ENCODE measurements at regions not wholly inside any gene's neighbourhood (a gene's known extent, or its start where the extent isn't known, plus 50 kb on each side); places are given as distances from the start of the nearest gene placed in this dataset.

- H3K4me1 Mint-ChIP-seq (ENCODE audit: low read depth): no peaks in the 10 kb centered on the region
- H3K36me3 Mint-ChIP-seq (ENCODE audit: low read depth): no peaks in the 10 kb centered on the region
- H3K4me3 Mint-ChIP-seq: no peak overlapping the region
- H3K9me3 Mint-ChIP-seq: peaks cover 4% of the 10 kb centered on the region
- intact Hi-C loops (cut with micrococcal nuclease): no loop called here
- no peak overlapping the region for H3K27ac Mint-ChIP-seq
- H3K27me3 Mint-ChIP-seq (ENCODE audit: insufficient read depth): no peaks in the 10 kb centered on the region
- no peak for DNase-seq (ENCODE audit: low spot score)
These were observed 963.6 kb upstream of the GOT2 start for GRCh38 chr16:59697761-59698160.

- H3K27ac Mint-ChIP-seq: no peak overlapping the region
- no peaks in the 10 kb centered on the region for H3K27me3 Mint-ChIP-seq (ENCODE audit: insufficient read depth)
- peaks cover 4% of the 10 kb centered on the region for H3K9me3 Mint-ChIP-seq
- DNase-seq (ENCODE audit: low spot score): no peak
- H3K4me3 Mint-ChIP-seq: no peak overlapping the region
- H3K36me3 Mint-ChIP-seq (ENCODE audit: low read depth): no peaks in the 10 kb centered on the region
- intact Hi-C loops (cut with micrococcal nuclease): no loop called here
- no peaks in the 10 kb centered on the region for H3K4me1 Mint-ChIP-seq (ENCODE audit: low read depth)
These were observed 963.1 kb upstream of the GOT2 start for GRCh38 chr16:59697236-59697635.

DNA sequence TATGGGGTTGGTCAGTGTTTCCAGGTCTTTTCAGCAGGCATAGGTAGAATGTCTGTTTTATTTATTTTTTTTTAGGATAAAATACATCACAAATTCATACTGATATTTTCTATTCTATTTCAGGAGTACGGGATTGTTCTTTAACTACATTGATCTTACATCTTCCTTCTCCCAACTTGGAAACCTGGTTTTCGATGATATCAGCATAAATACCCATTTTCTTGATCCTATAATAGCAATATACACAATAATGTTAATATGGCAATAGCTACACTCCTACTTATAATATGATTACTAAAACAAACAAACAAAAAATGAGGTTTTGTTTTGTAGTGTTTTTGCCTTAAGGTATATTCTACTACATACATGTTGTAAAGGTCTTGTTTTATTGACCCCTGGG, 962.4 kb upstream of the GOT2 start:
- peaks cover 4% of the 10 kb centered on the region for H3K9me3 Mint-ChIP-seq
- no peaks in the 10 kb centered on the region for H3K36me3 Mint-ChIP-seq (ENCODE audit: low read depth)
- H3K4me1 Mint-ChIP-seq (ENCODE audit: low read depth): no peaks in the 10 kb centered on the region
- no peak overlapping the region for H3K27ac Mint-ChIP-seq
- no peak overlapping the region for H3K4me3 Mint-ChIP-seq
- no peak for DNase-seq (ENCODE audit: low spot score)
- H3K27me3 Mint-ChIP-seq (ENCODE audit: insufficient read depth): no peaks in the 10 kb centered on the region
- intact Hi-C loops (cut with micrococcal nuclease): no loop called here

GRCh38 chr16:59690216-59690615, 956.1 kb upstream of the GOT2 start:
- no peaks in the 10 kb centered on the region for H3K4me1 Mint-ChIP-seq (ENCODE audit: low read depth)
- intact Hi-C loops (cut with micrococcal nuclease): no loop called here
- H3K4me3 Mint-ChIP-seq: no peak overlapping the region
- no peaks in the 10 kb centered on the region for H3K27me3 Mint-ChIP-seq (ENCODE audit: insufficient read depth)
- no peak overlapping the region for H3K27ac Mint-ChIP-seq
- no peak for DNase-seq (ENCODE audit: low spot score)
- H3K9me3 Mint-ChIP-seq: peaks cover 20% of the 10 kb centered on the region
- H3K36me3 Mint-ChIP-seq (ENCODE audit: low read depth): no peaks in the 10 kb centered on the region

DNA sequence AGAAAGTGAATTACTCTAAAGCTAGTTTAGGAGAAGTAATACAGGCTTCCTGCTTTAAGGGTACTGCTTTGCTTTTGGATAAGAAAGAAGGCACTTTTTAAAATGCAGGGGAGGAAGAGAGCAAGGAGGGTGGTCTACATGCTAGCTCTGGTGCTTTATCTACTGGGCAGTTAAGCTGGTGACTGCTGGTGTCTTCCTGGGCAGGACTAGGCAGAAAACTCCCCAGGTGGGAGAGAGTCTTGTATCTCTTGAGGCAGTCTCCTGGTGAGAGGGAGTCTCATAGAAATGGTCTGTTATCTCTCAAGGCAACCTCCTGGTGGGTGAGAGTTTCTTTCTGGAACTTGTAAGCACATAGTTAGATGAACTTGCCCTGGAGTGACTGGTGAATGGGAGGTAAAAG, 953.9 kb upstream of the GOT2 start:
- Mint-ChIP-seq H3K36me3 (ENCODE audit: low read depth) (no peaks in the 10 kb centered on the region), H3K27ac (no peak overlapping the region), H3K4me3 (no peak overlapping the region), H3K27me3 (ENCODE audit: insufficient read depth) (no peaks in the 10 kb centered on the region), H3K4me1 (ENCODE audit: low read depth) (no peaks in the 10 kb centered on the region), H3K9me3 (peaks cover 20% of the 10 kb centered on the region)
- intact Hi-C loops (cut with micrococcal nuclease): no loop called here
- no peak for DNase-seq (ENCODE audit: low spot score)

GRCh38 chr16:59686405-59686804, 952.3 kb upstream of the GOT2 start:
- Mint-ChIP-seq H3K9me3 (peaks cover 20% of the 10 kb centered on the region), H3K27me3 (ENCODE audit: insufficient read depth) (no peaks in the 10 kb centered on the region), H3K4me1 (ENCODE audit: low read depth) (no peaks in the 10 kb centered on the region), H3K4me3 (no peak overlapping the region), H3K36me3 (ENCODE audit: low read depth) (no peaks in the 10 kb centered on the region), H3K27ac (no peak overlapping the region)
- intact Hi-C loops (cut with micrococcal nuclease): no loop called here
- DNase-seq (ENCODE audit: low spot score): no peak

- Mint-ChIP-seq H3K4me3 (no peak overlapping the region), H3K4me1 (ENCODE audit: low read depth) (no peaks in the 10 kb centered on the region), H3K27ac (no peak overlapping the region), H3K36me3 (ENCODE audit: low read depth) (no peaks in the 10 kb centered on the region), H3K27me3 (ENCODE audit: insufficient read depth) (no peaks in the 10 kb centered on the region), H3K9me3 (peaks cover 20% of the 10 kb centered on the region)
- DNase-seq (ENCODE audit: low spot score): no peak
- intact Hi-C loops (cut with micrococcal nuclease): no loop called here
These were observed 950.8 kb upstream of the GOT2 start for GRCh38 chr16:59684911-59685310.

DNA sequence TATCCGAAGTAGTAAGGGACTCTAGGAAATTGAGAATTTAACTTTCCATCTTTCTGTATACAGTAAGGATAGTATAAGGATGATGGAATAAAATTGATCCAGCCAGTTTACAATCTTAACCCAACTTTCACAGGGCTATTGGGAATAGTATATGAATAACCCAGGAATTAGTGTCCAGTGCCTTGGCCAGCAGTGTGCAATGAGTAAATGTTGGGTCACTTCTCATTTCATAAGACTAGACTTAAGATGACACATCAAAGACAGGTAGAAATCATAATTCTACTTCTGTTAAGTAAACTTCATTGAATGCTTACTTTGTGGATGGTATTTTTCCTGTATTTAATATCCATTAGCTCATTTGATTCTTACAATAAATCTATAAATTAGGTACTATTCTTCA, 949.6 kb upstream of the GOT2 start:
- Mint-ChIP-seq H3K9me3 (peaks cover 20% of the 10 kb centered on the region), H3K27ac (no peak overlapping the region), H3K4me3 (no peak overlapping the region), H3K36me3 (ENCODE audit: low read depth) (no peaks in the 10 kb centered on the region), H3K4me1 (ENCODE audit: low read depth) (no peaks in the 10 kb centered on the region), H3K27me3 (ENCODE audit: insufficient read depth) (no peaks in the 10 kb centered on the region)
- DNase-seq (ENCODE audit: low spot score): no peak
- intact Hi-C loops (cut with micrococcal nuclease): no loop called here

- Mint-ChIP-seq H3K36me3 (ENCODE audit: low read depth) (no peaks in the 10 kb centered on the region), H3K27ac (no peak overlapping the region), H3K4me3 (no peak overlapping the region), H3K27me3 (ENCODE audit: insufficient read depth) (no peaks in the 10 kb centered on the region), H3K9me3 (no peaks in the 10 kb centered on the region), H3K4me1 (ENCODE audit: low read depth) (no peaks in the 10 kb centered on the region)
- intact Hi-C loops (cut with micrococcal nuclease): no loop called here
- no peak for DNase-seq (ENCODE audit: low spot score)
These were observed 931.6 kb upstream of the GOT2 start for GRCh38 chr16:59665618-59666220.

DNA sequence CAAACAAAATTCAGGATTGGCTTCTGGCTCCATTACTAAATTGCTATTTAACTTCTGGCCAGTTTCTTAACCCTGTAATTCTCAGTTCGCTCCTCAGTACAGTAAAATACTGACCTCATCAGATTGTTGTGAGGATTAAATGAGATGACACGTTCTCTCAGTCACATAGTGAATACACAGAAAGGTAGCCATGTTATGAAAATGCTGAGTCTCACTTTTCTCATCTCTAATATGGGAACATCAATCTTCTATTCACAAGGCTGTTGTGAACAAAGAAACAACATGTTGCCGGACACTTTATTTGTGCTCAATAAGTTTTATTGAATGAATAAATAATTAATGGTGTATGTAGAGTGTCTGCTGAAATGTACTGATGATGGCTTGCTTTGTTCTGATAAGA, 924.5 kb upstream of the GOT2 start:
- Mint-ChIP-seq H3K4me1 (ENCODE audit: low read depth) (no peaks in the 10 kb centered on the region), H3K9me3 (peaks cover 3% of the 10 kb centered on the region), H3K36me3 (ENCODE audit: low read depth) (no peaks in the 10 kb centered on the region), H3K4me3 (no peak overlapping the region), H3K27me3 (ENCODE audit: insufficient read depth) (no peaks in the 10 kb centered on the region), H3K27ac (no peak overlapping the region)
- intact Hi-C loops (cut with micrococcal nuclease): no loop called here
- no peak for DNase-seq (ENCODE audit: low spot score)

DNA sequence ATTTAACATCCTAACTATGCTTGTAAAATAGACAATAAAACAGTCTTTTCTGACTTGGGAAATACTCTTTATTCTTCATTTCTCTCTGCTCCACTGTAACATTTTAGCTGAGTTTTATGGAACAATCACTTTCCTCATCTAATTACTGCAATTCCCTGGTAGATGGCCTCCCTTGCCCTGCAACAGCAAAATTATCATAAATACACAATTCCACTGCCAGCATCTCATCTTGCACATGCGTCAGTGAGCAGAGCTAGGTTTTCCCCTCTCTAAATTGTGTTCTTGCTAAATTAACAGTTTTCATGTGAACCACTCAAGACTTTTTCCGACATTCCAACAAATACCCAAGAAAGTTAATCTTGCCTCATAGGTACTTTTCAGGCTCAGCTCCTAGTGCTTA, 920.9 kb upstream of the GOT2 start:
- Mint-ChIP-seq H3K4me1 (ENCODE audit: low read depth) (no peaks in the 10 kb centered on the region), H3K27me3 (ENCODE audit: insufficient read depth) (no peaks in the 10 kb centered on the region), H3K9me3 (peaks cover 1% of the 10 kb centered on the region), H3K4me3 (no peak overlapping the region), H3K36me3 (ENCODE audit: low read depth) (no peaks in the 10 kb centered on the region), H3K27ac (no peak overlapping the region)
- intact Hi-C loops (cut with micrococcal nuclease): no loop called here
- no peak for DNase-seq (ENCODE audit: low spot score)

GRCh38 chr16:59654455-59654854, 920.3 kb upstream of the GOT2 start:
- H3K36me3 Mint-ChIP-seq (ENCODE audit: low read depth): no peaks in the 10 kb centered on the region
- DNase-seq (ENCODE audit: low spot score): no peak
- H3K4me3 Mint-ChIP-seq: no peak overlapping the region
- no peaks in the 10 kb centered on the region for H3K4me1 Mint-ChIP-seq (ENCODE audit: low read depth)
- H3K9me3 Mint-ChIP-seq: no peaks in the 10 kb centered on the region
- H3K27me3 Mint-ChIP-seq (ENCODE audit: insufficient read depth): no peaks in the 10 kb centered on the region
- no peak overlapping the region for H3K27ac Mint-ChIP-seq
- intact Hi-C loops (cut with micrococcal nuclease): no loop called here

GRCh38 chr16:59651662-59652061, 917.5 kb upstream of the GOT2 start:
- Mint-ChIP-seq H3K4me3 (no peak overlapping the region), H3K27ac (no peak overlapping the region), H3K27me3 (ENCODE audit: insufficient read depth) (no peaks in the 10 kb centered on the region), H3K4me1 (ENCODE audit: low read depth) (no peaks in the 10 kb centered on the region), H3K36me3 (ENCODE audit: low read depth) (no peaks in the 10 kb centered on the region), H3K9me3 (peaks cover 10% of the 10 kb centered on the region)
- intact Hi-C loops (cut with micrococcal nuclease): no loop called here
- no peak for DNase-seq (ENCODE audit: low spot score)

- Mint-ChIP-seq H3K27ac (no peak overlapping the region), H3K9me3 (peaks cover 15% of the 10 kb centered on the region), H3K27me3 (ENCODE audit: insufficient read depth) (no peaks in the 10 kb centered on the region), H3K36me3 (ENCODE audit: low read depth) (no peaks in the 10 kb centered on the region), H3K4me1 (ENCODE audit: low read depth) (no peaks in the 10 kb centered on the region), H3K4me3 (no peak overlapping the region)
- no peak for DNase-seq (ENCODE audit: low spot score)
- intact Hi-C loops (cut with micrococcal nuclease): no loop called here
These were observed 911.1 kb upstream of the GOT2 start for GRCh38 chr16:59645194-59645593.
